ENCODE measurements at regions not wholly inside any gene's neighbourhood (a gene's known extent, or its start where the extent isn't known, plus 50 kb on each side); places are given as distances from the start of the nearest gene placed in this dataset.

- TF ChIP-seq ZC3H10 (CRISPR knock-in tag; IDR thresholded peaks at IDR 0.05) (no peak), ZFP30 (CRISPR knock-in tag; IDR thresholded peaks at IDR 0.05) (no peak), CSDC2 (CRISPR knock-in tag; IDR thresholded peaks at IDR 0.05) (no peak), ARNTL (CRISPR knock-in tag; IDR thresholded peaks at IDR 0.05; ENCODE audit: borderline replicate concordance, low read depth) (no peak), ZNF70 (CRISPR knock-in tag; IDR thresholded peaks at IDR 0.05) (no peak), CREB5 (CRISPR knock-in tag; IDR thresholded peaks at IDR 0.05; ENCODE audit: low read depth) (no peak), CSRNP3 (CRISPR knock-in tag; IDR thresholded peaks at IDR 0.05) (no peak), TCF4 (CRISPR knock-in tag; IDR thresholded peaks at IDR 0.05; ENCODE audit: borderline replicate concordance) (no peak), PATZ1 (CRISPR knock-in tag; IDR thresholded peaks at IDR 0.05; ENCODE audit: borderline replicate concordance) (no peak), PPARA (CRISPR knock-in tag; IDR thresholded peaks at IDR 0.05; ENCODE audit: borderline replicate concordance) (no peak), ZNF8 (CRISPR knock-in tag; IDR thresholded peaks at IDR 0.05) (no peak)
Observed at GRCh38 chr1:94741510-94741909, 78.6 kb upstream of the SLC44A3 start.
